Loucy (cell line): ENCODE measurements at regions not wholly inside any gene's neighbourhood (a gene's known extent, or its start where the extent isn't known, plus 50 kb on each side); places are given as distances from the start of the nearest gene placed in this dataset.

Source experiments
- CTCF ChIP-seq: fragments of 200-600 bp; sonication (generic); conservative IDR thresholded peaks from 2 replicates; pipeline ENCODE4 v1.5.1; 2014; ENCODE audit warnings: mild to moderate bottlenecking, antibody characterized with exemption, low read length
- EZH2phosphoT487 ChIP-seq: fragments of 200-600 bp; IDR thresholded peaks from 2 replicates; pipeline ENCODE4 v1.6.1; 2018; ENCODE audit warnings: antibody characterized with exemption, mild to moderate bottlenecking, moderate library complexity, borderline replicate concordance

- TF ChIP-seq CTCF (no peak), EZH2phosphoT487 (no peak)
These were observed 131.2 kb downstream of the SPTSSA start for GRCh38 chr14:34330846-34331245.
